OCI-LY1 (cell line): ENCODE measurements at regions not wholly inside any gene's neighbourhood (a gene's known extent, or its start where the extent isn't known, plus 50 kb on each side); places are given as distances from the start of the nearest gene placed in this dataset.

Experiments
- H2AFZ ChIP-seq: fragments of 200-600 bp; sonication (generic), shearing (Covaris generic); 2 replicates; pipeline ENCODE4 v1.6.0; 2014; ENCODE audit warnings: antibody characterized with exemption, mild to moderate bottlenecking, low read length
- H3F3A ChIP-seq: fragments of 200-600 bp; sonication (generic), shearing (Covaris generic); 2 replicates; pipeline ENCODE4 v1.6.0; 2014; ENCODE audit warnings: mild to moderate bottlenecking, antibody characterized with exemption, low read length, moderate library complexity; ENCODE audit not compliant: insufficient read depth
- H3K27ac ChIP-seq: fragments of 200-600 bp; sonication (generic); 2 replicates; pipeline ENCODE4 v1.5.1; 2014; ENCODE audit warnings: low read length, mixed run types, mild to moderate bottlenecking, low read depth; ENCODE audit not compliant: poor library complexity, severe bottlenecking
- H3K27me3 ChIP-seq: fragments of 200-600 bp; sonication (generic); 2 replicates; pipeline ENCODE4 v1.6.0; 2014; ENCODE audit warnings: antibody characterized with exemption, mild to moderate bottlenecking, low read length, moderate library complexity; ENCODE audit not compliant: insufficient read depth
- H3K36me3 ChIP-seq: fragments of 200-600 bp; sonication (generic); 2 replicates; pipeline ENCODE4 v1.6.1; 2014; ENCODE audit warnings: mild to moderate bottlenecking, antibody characterized with exemption, low read length, moderate library complexity, mixed read lengths; ENCODE audit not compliant: insufficient read depth
- H3K4me1 ChIP-seq: fragments of 200-600 bp; sonication (generic); 2 replicates; pipeline ENCODE4 v1.5.1; 2014; ENCODE audit warnings: mild to moderate bottlenecking, low read length, moderate library complexity; ENCODE audit not compliant: insufficient read depth, severe bottlenecking
- H3K4me2 ChIP-seq: fragments of 200-600 bp; sonication (generic), shearing (Covaris generic); 2 replicates; pipeline ENCODE4 v1.6.1; 2014; ENCODE audit warnings: low read length
- H3K4me3 ChIP-seq: fragments of 200-600 bp; sonication (generic); 2 replicates; pipeline ENCODE4 v1.5.1; 2014; ENCODE audit warnings: low read length, low read depth, mild to moderate bottlenecking, mixed read lengths; ENCODE audit not compliant: poor library complexity, severe bottlenecking
- H3K79me2 ChIP-seq: fragments of 200-600 bp; shearing (Covaris generic); 2 replicates; pipeline ENCODE4 v1.6.1; 2016; ENCODE audit warnings: mixed run types, low read length, mixed read lengths; ENCODE audit not compliant: insufficient read depth
- H3K9ac ChIP-seq: fragments of 200-600 bp; sonication (generic), shearing (Covaris generic); 2 replicates; pipeline ENCODE4 v1.6.1; 2014; ENCODE audit warnings: mild to moderate bottlenecking, low read length, mixed read lengths
- H3K9me2 ChIP-seq: fragments of 200-600 bp; sonication (generic), shearing (Covaris generic); 2 replicates; pipeline ENCODE4 v1.6.1; 2014; ENCODE audit warnings: low read depth, mild to moderate bottlenecking, low read length, mixed read lengths
- H3K9me3 ChIP-seq: fragments of 200-600 bp; shearing (Covaris generic); 2 replicates; pipeline ENCODE4 v1.6.1; 2014; ENCODE audit warnings: low read length, mixed read lengths
- H4K20me1 ChIP-seq: fragments of 200-600 bp; sonication (generic), shearing (Covaris generic); 2 replicates; pipeline ENCODE4 v1.6.0; 2016; ENCODE audit warnings: mild to moderate bottlenecking, low read length; ENCODE audit not compliant: insufficient read depth
- CTCF ChIP-seq: fragments of 200-600 bp; sonication (generic), shearing (Covaris generic); IDR thresholded peaks from 2 replicates; pipeline ENCODE4 v1.5.1; 2017; ENCODE audit warnings: mild to moderate bottlenecking, antibody characterized with exemption, low read length, moderate library complexity, mixed read lengths
- EZH2 ChIP-seq: fragments of 200-600 bp; sonication (generic), shearing (Covaris generic); IDR thresholded peaks from 2 replicates; pipeline ENCODE4 v1.8.0; 2017; ENCODE audit warnings: borderline replicate concordance, mixed run types, mild to moderate bottlenecking, antibody characterized with exemption, low read length, moderate library complexity, mixed read lengths

- Histone ChIP-seq H3K27me3 (no peaks in the 10 kb centered on the region), H3K79me2 (no peaks in the 10 kb centered on the region), H3K4me2 (no peak overlapping the region), H3K36me3 (no peaks in the 10 kb centered on the region), H4K20me1 (no peaks in the 10 kb centered on the region), H2AFZ (no peak overlapping the region), H3K9ac (no peak overlapping the region), H3K27ac (no peak overlapping the region), H3F3A (no peaks in the 10 kb centered on the region), H3K9me2 (no peaks in the 10 kb centered on the region), H3K9me3 (no peaks in the 10 kb centered on the region), H3K4me3 (no peak overlapping the region), H3K4me1 (no peaks in the 10 kb centered on the region)
- TF ChIP-seq EZH2 (no peak), CTCF (no peak)
These were observed 486.4 kb downstream of the NPIPA7 start for GRCh38 chr16:16865374-16865773.

- TF ChIP-seq CTCF (no peak), EZH2 (no peak)
- Histone ChIP-seq H3K27me3 (no peaks in the 10 kb centered on the region), H3K4me2 (no peak overlapping the region), H3F3A (no peaks in the 10 kb centered on the region), H4K20me1 (no peaks in the 10 kb centered on the region), H3K9ac (no peak overlapping the region), H3K36me3 (no peaks in the 10 kb centered on the region), H3K27ac (no peak overlapping the region), H3K4me3 (no peak overlapping the region), H3K4me1 (no peaks in the 10 kb centered on the region), H2AFZ (no peak overlapping the region), H3K9me2 (no peaks in the 10 kb centered on the region), H3K9me3 (no peaks in the 10 kb centered on the region), H3K79me2 (no peaks in the 10 kb centered on the region)
These were observed 489.0 kb downstream of the NPIPA7 start for GRCh38 chr16:16867973-16868372.

GRCh38 chr16:16868727-16869126 is 489.8 kb downstream of the NPIPA7 start:
- no peaks in the 10 kb centered on the region for H3K9me3 ChIP-seq
- H3F3A ChIP-seq = no peaks in the 10 kb centered on the region
- H3K27ac ChIP-seq = no peak overlapping the region
- no peak overlapping the region for H3K9ac ChIP-seq
- no peaks in the 10 kb centered on the region for H4K20me1 ChIP-seq
- no peaks in the 10 kb centered on the region for H3K4me1 ChIP-seq
- no peaks in the 10 kb centered on the region for H3K27me3 ChIP-seq
- H3K79me2 ChIP-seq = no peaks in the 10 kb centered on the region
- no peak for TF ChIP-seq EZH2
- TF ChIP-seq CTCF = no peak
- H3K9me2 ChIP-seq = no peaks in the 10 kb centered on the region
- H3K4me3 ChIP-seq = no peak overlapping the region
- H2AFZ ChIP-seq = no peak overlapping the region
- no peaks in the 10 kb centered on the region for H3K36me3 ChIP-seq
- H3K4me2 ChIP-seq = no peak overlapping the region
